HG02623 (cell line): ENCODE measurements at regions not wholly inside any gene's neighbourhood (a gene's known extent, or its start where the extent isn't known, plus 50 kb on each side); places are given as distances from the start of the nearest gene placed in this dataset.

Experiments used
- ATAC-seq: cut with Tn5 transposase; IDR thresholded peaks from one replicate; pipeline ENCODE4 v1.9.1; 2021; ENCODE audit warnings: moderate library complexity; ENCODE audit not compliant: unreplicated experiment

DNA sequence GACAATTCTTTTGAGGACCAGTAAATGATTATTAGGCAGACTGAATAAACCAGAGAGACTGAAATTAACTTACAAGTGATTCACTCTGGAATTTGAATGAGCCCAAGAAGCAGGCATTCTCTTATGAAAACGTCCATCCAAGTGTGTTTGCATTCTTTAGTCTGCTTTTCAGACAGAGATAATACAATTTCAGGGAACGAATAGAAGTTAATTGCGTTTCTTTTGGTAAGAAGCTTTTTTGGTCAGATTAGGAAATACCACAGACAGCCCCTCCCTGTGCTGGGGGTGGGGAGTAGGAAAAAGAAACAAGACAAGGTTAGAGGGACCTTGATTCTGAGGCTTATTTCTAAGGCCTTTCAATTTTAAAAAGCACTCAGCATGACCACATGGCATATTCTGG lies 874.4 kb downstream of the SUCLG1 start:
- no peak for ATAC-seq

DNA sequence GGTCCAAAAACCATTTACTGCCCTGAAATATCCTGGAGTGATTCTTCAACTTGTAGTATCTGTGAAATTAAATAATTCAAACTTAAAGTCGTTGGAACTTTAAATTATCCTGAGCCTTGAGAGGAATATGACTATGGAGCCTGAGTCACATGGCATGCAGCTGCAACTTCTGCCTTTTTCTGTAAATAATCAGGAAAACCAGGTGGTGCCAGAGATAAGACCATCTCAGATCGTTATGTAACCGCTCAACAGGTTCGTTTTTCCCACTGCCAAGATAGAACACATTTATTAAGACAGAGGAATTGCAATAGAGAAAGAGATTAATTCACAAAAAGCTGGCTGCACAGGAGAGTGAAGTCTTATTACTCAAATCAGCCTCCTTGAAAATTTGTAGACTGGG lies 876.5 kb downstream of the SUCLG1 start:
- no peak for ATAC-seq

- no peak for ATAC-seq
Observed at GRCh38 chr2:83579507-83579906, 879.6 kb downstream of the SUCLG1 start.

DNA sequence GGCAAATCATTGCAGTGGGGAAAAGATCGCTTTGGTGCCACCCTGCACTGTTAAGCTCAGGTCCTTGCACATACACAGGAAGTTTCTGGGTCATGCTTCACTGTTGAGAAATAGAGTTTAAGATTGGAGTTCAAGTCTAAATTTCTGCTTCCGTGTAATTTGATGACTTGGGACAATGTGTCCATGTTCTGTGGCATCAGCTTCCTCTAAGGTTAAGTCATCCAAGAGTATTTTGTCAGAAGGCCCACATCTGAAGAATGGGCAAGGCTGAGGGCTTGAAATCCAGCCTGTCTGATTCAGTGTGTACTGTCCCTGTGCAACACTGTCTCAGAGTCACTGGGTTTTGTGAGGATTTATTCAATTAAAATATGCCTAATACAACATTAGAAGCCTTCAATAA lies 880.7 kb downstream of the SUCLG1 start:
- no peak for ATAC-seq

GRCh38 chr2:83574614-83575013 lies 884.5 kb downstream of the SUCLG1 start:
- no peak for ATAC-seq

DNA sequence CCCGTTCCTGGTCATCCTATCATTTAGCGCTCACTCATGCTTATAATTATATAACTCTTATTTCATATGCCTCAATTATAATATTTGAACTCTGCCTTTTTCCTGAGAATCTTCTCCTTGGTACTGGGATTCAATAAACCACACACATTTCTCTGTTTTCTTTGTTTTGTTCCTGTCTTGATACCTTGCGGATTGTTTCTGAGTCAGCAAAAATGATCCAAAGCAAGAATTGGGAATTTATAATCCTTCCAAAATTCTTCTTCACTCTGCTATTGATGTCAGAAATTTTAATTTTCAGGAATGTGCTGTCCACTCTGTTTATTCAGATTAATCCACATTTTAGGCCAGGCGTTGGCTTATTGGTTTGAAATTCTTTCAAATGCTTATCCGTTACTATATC lies 886.0 kb downstream of the SUCLG1 start:
- ATAC-seq: no peak

- ATAC-seq: no peak
Observed at GRCh38 chr2:83572400-83572799, 886.7 kb downstream of the SUCLG1 start.

- no peak for ATAC-seq
Observed at GRCh38 chr2:83567551-83567950, 891.5 kb downstream of the SUCLG1 start.

DNA sequence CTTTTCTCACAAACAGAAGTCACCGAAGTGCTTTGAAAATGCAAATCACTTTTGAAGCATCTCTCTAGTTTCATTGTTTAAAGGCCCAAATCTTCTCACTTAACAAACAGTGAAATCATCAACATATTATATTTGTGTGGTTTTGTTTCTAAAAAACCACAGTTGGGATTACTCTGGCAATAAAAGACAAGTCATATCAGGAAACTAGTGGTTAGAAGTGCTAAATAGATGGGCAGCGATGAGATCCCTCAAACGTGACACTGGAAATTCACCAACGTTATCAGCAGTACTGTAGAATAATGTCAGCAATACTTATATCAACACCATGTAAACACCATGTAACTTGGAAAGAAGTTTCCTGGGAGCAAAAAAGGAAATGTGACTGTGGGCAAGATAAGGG lies 893.5 kb downstream of the SUCLG1 start:
- ATAC-seq: no peak

- no peak for ATAC-seq
Observed at GRCh38 chr2:83565181-83565580, 893.9 kb downstream of the SUCLG1 start.

- ATAC-seq: no peak
Observed at GRCh38 chr2:83561592-83561991, 897.5 kb downstream of the SUCLG1 start.

GRCh38 chr2:83536556-83536955 lies 922.5 kb downstream of the SUCLG1 start:
- no peak for ATAC-seq

DNA sequence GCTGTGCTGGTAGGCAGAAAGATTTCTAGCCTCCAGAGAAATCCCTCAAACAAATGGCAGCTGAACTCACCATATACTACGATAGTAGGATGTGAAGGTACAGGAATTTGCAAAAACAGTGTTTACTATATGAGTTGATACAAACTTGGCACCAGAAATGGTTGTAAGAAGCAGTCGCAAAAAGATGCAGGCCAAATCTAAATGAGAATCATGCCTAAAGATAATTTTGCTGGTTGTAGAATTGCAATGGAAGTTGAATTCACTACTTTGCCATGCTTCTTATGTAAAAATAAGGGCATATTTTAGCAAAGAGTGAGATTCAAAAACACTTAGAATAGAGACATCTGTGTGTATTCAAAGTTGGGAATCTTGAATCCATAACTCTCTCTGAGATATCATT lies 924.7 kb downstream of the SUCLG1 start:
- ATAC-seq: no peak

- ATAC-seq: no peak
Observed at GRCh38 chr2:83531206-83531826, 927.8 kb downstream of the SUCLG1 start.

DNA sequence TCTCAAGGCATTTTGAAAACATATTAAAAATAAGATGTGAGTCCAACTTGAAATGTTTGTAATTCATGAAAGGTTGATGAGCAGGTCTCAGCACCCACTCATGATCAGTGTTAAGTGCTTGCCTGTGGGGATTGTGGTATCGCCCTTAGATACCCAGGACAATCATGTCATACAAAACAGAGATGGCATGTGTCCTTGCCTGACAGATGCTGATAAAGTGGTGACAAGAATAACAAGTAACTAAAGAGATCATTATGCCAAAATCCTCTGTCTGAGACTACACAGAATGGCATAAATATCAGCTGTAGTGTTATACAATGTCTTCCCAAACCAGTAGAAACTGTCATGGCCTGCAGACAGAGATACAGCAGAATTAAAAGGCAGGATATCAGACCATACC lies 930.3 kb downstream of the SUCLG1 start:
- no peak for ATAC-seq

DNA sequence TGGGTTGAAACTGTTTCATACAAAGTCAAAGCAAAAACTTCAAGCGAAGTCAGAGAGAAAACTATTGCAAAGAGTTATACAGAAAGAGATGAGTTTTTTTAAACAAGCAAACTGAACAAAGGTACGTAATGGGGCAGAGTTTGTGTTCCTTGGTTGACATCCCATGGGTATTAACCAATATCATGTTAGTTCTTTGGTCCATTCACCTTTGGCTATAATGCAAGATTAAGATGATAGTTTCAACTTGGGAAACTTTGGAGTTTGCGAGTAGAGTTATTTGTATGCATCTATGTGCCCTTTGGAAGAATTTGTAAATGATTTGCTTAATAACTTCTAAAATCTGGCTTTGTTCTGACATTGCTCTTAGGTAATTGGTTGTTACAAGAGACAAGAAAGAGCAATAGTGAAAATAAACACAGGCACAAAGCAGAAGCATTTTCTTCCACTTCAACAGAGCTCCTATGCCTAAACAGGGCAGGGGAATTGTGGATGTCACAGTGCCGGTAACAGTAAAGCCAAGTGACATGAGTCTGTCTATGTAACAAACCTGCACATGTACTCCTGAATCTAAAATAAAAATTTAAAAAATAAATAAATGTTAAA lies 936.1 kb downstream of the SUCLG1 start:
- no peak for ATAC-seq

DNA sequence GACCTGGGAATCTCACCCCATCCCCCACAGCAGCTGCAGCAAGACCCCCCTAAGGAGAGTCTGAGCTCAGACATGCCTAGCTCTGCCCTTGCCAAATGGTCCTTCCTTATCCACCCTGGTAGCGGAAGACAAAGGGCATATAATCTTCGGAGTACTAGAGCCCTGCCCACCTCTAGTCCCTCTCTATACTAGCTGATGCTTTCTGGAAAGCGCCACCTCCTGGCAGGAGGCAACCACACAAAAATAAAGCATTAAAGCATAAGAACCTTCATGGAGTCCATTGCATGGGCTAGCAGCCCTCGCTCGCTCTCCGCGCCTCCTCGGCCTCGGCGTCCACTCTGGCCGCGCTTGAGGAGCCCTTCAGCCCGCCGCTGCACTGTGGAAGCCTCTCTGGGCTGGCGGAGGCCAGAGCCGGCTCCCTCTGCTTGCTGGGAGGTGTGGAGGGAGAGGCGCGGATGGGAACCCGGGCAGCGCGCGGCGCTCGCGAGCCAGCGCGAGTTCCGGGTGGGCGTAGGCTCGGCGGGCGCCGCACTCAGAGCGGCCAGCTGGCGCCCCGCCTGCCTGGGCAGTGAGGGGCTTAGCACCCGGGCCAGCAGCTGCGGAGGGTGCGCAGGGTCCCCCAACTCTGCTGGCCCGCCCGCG lies 941.2 kb downstream of the SUCLG1 start:
- no peak for ATAC-seq

- no peak for ATAC-seq
Observed at GRCh38 chr2:83516503-83516902, 942.6 kb downstream of the SUCLG1 start.

- no peak for ATAC-seq
Observed at GRCh38 chr2:83487451-83487850, 971.6 kb downstream of the SUCLG1 start.

- ATAC-seq: no peak
Observed at GRCh38 chr2:83481436-83481835, 977.6 kb downstream of the SUCLG1 start.

GRCh38 chr2:83478037-83478436 lies 981.0 kb downstream of the SUCLG1 start:
- no peak for ATAC-seq

DNA sequence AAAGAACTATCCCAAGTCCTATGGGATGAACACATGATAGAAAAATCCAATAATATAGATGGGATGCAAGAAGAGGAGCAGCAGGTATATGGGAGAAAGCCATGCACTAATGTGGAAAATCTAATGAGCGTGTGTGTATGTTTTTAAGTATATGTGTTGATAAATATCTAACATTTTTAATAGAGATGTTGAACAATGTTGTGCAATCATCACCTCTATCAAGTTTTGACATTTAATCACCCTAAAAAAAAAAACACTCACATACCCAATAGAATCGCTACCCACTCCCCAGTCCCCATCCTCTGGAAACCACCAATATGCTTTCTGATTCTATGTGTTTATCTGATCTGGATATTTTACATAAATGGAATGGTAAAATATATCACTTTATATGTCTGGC lies 983.7 kb downstream of the SUCLG1 start:
- ATAC-seq: no peak

- no peak for ATAC-seq
Observed at GRCh38 chr2:83471655-83472054, 987.4 kb downstream of the SUCLG1 start.
